Neural crest cell (in vitro differentiated cells): ENCODE measurements at regions not wholly inside any gene's neighbourhood (a gene's known extent, or its start where the extent isn't known, plus 50 kb on each side); places are given as distances from the start of the nearest gene placed in this dataset.

ENCODE experiments used
- DNase-seq: peaks from one replicate; pipeline ENCODE4 v3.0.0; 2021; ENCODE audit warnings: low read depth, mixed read lengths, low spot score
- H3K27ac Mint-ChIP-seq: one replicate; pipeline ENCODE4 v1.8.0; 2021; ENCODE audit warnings: mild to moderate bottlenecking, mixed read lengths; ENCODE audit not compliant: unreplicated experiment
- H3K27me3 Mint-ChIP-seq: 2 replicates; pipeline ENCODE4 v1.8.0; 2021; ENCODE audit warnings: low read depth, mild to moderate bottlenecking, mixed read lengths
- H3K36me3 Mint-ChIP-seq: 2 replicates; pipeline ENCODE4 v1.8.0; 2021; ENCODE audit warnings: low read depth, mild to moderate bottlenecking, mixed read lengths
- H3K4me1 Mint-ChIP-seq: 2 replicates; pipeline ENCODE4 v1.8.0; 2021; ENCODE audit warnings: mixed read lengths
- H3K4me3 Mint-ChIP-seq: one replicate; pipeline ENCODE4 v1.8.0; 2021; ENCODE audit warnings: mild to moderate bottlenecking, mixed read lengths
- H3K9me3 Mint-ChIP-seq: 2 replicates; pipeline ENCODE4 v1.8.0; 2021; ENCODE audit warnings: mixed read lengths
- TF ChIP-seq, protein P1 (sequence below): fragments of 200-600 bp; sonication (generic); conservative IDR thresholded peaks from 2 replicates; pipeline ENCODE4 v1.5.0; 2021; ENCODE audit warnings: antibody characterized with exemption, mild to moderate bottlenecking

DNA sequence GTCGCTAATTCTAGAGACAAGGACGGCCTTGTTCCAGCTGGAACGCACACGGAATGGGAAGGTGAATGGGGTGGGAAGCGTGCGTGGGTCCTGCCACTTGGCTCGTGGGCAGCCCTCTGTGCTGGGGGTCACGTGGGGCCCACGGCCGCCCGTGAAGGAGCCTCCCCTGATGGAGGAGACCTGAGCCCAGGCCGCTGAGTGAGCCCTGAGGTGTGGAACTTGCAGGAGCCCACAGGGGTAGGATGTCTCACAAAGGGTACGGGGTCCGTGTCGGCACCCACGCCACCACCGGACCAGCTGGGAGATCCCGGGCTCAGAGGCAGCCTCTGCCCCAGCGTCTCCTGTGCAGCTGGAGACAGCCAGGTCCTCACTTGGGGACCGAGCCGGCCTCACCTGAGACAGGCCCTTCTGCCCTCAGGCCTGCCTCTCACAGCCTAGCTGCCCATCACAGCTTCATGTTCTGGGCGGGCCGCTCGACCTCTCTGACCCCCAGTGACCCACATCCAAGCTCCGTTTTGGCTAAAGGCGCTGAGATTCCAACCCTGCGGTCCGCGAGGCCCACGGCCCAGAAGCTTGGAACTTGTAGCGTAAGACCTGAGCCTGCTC lies 84.8 kb downstream of the FOXL3 start:
- Mint-ChIP-seq H3K27me3 (peaks cover 2% of the 10 kb centered on the region), H3K4me3 (no peak overlapping the region), H3K36me3 (no peaks in the 10 kb centered on the region), H3K4me1 (no peaks in the 10 kb centered on the region), H3K9me3 (no peaks in the 10 kb centered on the region), H3K27ac (no peak overlapping the region)
- TF ChIP-seq, protein P1, sequence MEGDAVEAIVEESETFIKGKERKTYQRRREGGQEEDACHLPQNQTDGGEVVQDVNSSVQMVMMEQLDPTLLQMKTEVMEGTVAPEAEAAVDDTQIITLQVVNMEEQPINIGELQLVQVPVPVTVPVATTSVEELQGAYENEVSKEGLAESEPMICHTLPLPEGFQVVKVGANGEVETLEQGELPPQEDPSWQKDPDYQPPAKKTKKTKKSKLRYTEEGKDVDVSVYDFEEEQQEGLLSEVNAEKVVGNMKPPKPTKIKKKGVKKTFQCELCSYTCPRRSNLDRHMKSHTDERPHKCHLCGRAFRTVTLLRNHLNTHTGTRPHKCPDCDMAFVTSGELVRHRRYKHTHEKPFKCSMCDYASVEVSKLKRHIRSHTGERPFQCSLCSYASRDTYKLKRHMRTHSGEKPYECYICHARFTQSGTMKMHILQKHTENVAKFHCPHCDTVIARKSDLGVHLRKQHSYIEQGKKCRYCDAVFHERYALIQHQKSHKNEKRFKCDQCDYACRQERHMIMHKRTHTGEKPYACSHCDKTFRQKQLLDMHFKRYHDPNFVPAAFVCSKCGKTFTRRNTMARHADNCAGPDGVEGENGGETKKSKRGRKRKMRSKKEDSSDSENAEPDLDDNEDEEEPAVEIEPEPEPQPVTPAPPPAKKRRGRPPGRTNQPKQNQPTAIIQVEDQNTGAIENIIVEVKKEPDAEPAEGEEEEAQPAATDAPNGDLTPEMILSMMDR, result no peak
- DNase-seq, result no peak

DNA sequence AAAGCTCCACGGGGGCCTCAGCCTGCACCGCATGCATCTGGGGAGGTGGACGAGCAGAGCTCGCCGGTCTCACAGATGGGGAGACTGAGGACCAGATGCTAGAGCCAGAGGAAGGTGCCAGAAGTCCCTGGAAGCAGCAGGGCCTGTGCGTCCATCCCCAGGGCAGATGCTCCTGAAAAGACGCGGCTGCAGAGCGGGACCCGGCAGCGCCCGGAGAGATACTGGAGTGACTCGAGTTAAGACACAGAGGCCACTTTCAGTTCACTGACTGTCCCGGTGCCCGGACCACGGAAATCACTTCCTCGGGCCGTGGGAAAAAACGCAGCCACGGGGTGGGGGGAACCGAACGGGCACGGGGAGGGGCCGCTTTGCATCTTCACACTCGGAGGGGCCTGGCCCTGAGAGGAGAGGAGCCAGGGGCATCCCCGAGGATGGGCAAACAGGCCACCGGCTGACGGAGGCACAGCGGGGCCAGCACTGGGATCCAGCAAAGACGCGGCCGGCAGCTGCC lies 85.4 kb downstream of the FOXL3 start:
- TF ChIP-seq, protein P1, result no peak
- no peak for DNase-seq
- H3K9me3 Mint-ChIP-seq, result no peaks in the 10 kb centered on the region
- H3K36me3 Mint-ChIP-seq, result no peaks in the 10 kb centered on the region
- H3K27me3 Mint-ChIP-seq, result peaks cover 5% of the 10 kb centered on the region
- no peak overlapping the region for H3K4me3 Mint-ChIP-seq
- H3K4me1 Mint-ChIP-seq, result peaks cover 4% of the 10 kb centered on the region
- no peak overlapping the region for H3K27ac Mint-ChIP-seq

DNA sequence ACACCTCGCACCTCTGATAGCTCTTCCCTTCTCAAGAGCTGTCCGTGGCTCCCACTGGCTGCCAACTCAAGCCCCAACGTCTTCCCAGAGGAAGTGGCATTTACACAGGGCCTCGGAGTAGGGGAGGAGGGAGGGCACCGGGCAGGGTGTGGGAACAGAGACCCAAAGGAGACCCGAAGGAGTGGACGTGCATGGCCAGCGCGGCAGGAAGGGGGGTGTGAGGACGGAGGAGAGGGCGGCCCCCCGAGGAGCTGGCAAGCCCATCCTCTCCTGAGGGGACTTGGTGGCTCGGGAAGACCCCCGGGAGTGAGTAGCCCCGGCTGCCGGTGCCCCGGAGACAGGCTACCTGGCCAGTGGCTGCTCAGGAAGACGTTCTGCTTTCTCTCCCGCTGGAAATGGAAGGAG lies 85.9 kb downstream of the FOXL3 start:
- DNase-seq, result no peak
- H3K9me3 Mint-ChIP-seq, result no peaks in the 10 kb centered on the region
- H3K4me3 Mint-ChIP-seq, result no peak overlapping the region
- TF ChIP-seq, protein P1, result no peak
- peaks cover 5% of the 10 kb centered on the region for H3K27me3 Mint-ChIP-seq
- H3K4me1 Mint-ChIP-seq, result peaks cover 4% of the 10 kb centered on the region
- no peak overlapping the region for H3K27ac Mint-ChIP-seq
- no peaks in the 10 kb centered on the region for H3K36me3 Mint-ChIP-seq

DNA sequence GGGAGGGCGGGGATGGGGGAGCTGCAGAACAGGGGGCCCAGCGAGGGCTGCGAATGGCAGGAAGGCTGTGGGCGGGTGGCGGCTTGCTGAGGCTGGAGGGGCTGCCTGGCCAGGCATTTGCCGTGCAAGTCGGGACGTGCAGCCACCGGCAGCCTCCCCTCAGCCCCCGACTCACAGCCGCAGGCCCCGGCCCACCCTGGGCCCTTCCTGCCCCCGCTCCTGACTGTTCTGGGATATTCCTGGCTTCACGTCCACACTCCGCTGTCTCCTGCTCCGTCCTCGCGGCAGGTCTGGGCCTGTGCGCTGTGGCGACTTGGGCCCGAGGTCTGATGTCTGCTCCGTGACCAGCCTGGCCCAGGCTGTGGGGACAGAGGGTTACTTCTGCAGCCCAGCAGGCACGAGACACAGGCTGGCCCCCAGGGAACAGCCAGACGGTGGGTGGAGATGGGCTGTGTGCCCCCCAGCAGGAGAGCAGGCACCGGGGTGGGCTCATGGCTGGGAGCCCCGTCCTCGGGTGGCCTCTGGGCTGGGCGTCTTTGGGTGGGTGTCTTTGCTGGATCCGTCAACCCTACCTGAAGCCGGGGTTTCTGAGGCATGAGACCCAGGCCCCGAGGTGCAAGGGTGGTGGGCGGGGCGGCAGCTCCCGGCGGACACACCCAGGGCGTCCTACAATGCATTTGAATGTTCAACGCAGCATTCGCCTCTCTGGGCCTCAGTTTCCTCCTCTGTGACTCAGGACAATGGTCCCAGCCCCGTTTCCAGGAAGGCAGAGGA lies 86.5 kb downstream of the FOXL3 start:
- DNase-seq, result no peak
- H3K4me3 Mint-ChIP-seq, result no peak overlapping the region
- H3K27me3 Mint-ChIP-seq, result peaks cover 7% of the 10 kb centered on the region
- H3K4me1 Mint-ChIP-seq, result peaks cover 4% of the 10 kb centered on the region
- TF ChIP-seq, protein P1, result no peak
- H3K27ac Mint-ChIP-seq, result no peak overlapping the region
- H3K36me3 Mint-ChIP-seq, result no peaks in the 10 kb centered on the region
- H3K9me3 Mint-ChIP-seq, result no peaks in the 10 kb centered on the region

DNA sequence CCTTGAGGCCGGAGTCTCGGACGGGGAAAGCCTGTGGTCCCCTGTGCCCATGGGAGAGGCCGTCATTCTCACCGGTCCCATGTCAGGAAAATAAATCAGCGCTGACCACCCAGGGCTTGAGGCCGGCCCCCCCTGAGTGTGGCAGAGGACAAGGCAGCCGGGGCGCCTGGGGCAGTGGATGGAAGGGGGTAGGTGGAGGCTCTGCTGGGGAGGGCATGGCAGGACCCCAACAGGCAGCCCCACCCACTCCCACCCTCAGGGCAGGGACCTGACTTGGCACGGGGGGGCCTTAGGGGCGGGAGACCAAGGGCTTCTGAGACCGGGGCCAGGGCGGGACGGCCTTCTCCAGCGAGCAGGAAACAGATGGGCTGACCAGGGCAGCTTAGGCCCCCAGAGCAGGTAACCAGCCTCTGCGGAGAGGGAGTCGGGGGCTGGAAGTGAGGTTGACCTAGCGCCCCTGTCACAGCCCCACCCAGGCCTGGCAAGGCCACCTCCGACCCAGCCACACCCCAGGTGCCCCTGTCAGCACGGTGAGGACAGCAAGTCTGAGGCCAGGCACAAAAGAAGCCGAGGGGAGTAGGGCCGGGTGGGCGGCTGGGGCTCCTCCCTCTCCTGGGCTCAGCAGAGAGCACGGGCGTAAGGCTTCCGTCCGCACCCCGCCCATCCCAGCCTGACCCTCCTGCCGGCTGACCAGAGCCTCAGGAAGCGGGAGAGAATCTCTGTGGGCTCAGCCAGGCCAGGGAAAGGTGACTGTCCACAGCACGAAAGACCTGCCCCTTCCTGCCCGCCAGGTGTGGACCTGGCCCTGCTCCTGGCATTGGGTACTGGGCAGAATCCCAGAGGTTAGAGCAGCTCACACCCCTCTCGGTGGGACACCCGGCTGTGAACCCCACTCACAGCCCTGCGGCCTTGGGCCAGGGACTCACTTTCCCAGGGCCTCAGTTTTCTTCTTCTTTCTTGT lies 87.4 kb downstream of the FOXL3 start:
- H3K27me3 Mint-ChIP-seq, result peaks cover 14% of the 10 kb centered on the region
- no peaks in the 10 kb centered on the region for H3K9me3 Mint-ChIP-seq
- no peak overlapping the region for H3K4me3 Mint-ChIP-seq
- H3K4me1 Mint-ChIP-seq, result peaks cover 4% of the 10 kb centered on the region
- no peak overlapping the region for H3K27ac Mint-ChIP-seq
- H3K36me3 Mint-ChIP-seq, result no peaks in the 10 kb centered on the region
- no peak for DNase-seq
- TF ChIP-seq, protein P1, result no peak
